ENCODE measurements at regions not wholly inside any gene's neighbourhood (a gene's known extent, or its start where the extent isn't known, plus 50 kb on each side); places are given as distances from the start of the nearest gene placed in this dataset.

- DNase-seq = no peak
Measured at GRCh38 chr5:17434982-17435381, 63.0 kb upstream of the TAF11L2 start.

GRCh38 chr5:17436350-17436749, 61.7 kb upstream of the TAF11L2 start:
- no peak for DNase-seq

- no peak for DNase-seq
Measured at GRCh38 chr5:17436761-17437221, 61.2 kb upstream of the TAF11L2 start.

- no peak for DNase-seq
Measured at GRCh38 chr5:17438027-17438426, 60.0 kb upstream of the TAF11L2 start.

GRCh38 chr5:17439956-17440355, 58.1 kb upstream of the TAF11L2 start:
- no peak for DNase-seq

- DNase-seq = no peak
Measured at GRCh38 chr5:17440766-17441165, 57.3 kb upstream of the TAF11L2 start.

GRCh38 chr5:17441351-17441750, 56.7 kb upstream of the TAF11L2 start:
- no peak for DNase-seq

GRCh38 chr5:17443333-17444130, 54.5 kb upstream of the TAF11L2 start:
- DNase-seq = no peak

GRCh38 chr5:17444496-17444895, 53.5 kb upstream of the TAF11L2 start:
- DNase-seq = no peak

GRCh38 chr5:17445185-17445584, 52.8 kb upstream of the TAF11L2 start:
- DNase-seq = no peak

Data from NCI-H1048 (cell line).